ENCODE measurements at regions not wholly inside any gene's neighbourhood (a gene's known extent, or its start where the extent isn't known, plus 50 kb on each side); places are given as distances from the start of the nearest gene placed in this dataset.

- H3K27ac ChIP-seq (ENCODE audit: low read length), result no peak overlapping the region
- peaks cover 9% of the 10 kb centered on the region for H3K4me1 ChIP-seq (ENCODE audit: insufficient read depth, low read length)
- no peaks in the 10 kb centered on the region for H3K36me3 ChIP-seq (ENCODE audit: insufficient read depth, low read depth, low read length)
- H3K4me3 ChIP-seq (ENCODE audit: low read length), result peak overlapping the region; percentile 56; the same call in 1 of the 2 replicates
- H3K27me3 ChIP-seq (ENCODE audit: insufficient read depth, low read length), result peaks cover 95% of the 10 kb centered on the region
- H3K9me3 ChIP-seq (ENCODE audit: insufficient read depth, low read depth, low read length), result no peaks in the 10 kb centered on the region
- H3K9ac ChIP-seq (ENCODE audit: low read depth, low read length), result peak overlapping the region; percentile 18; the same call in 1 of the 2 replicates
These were observed 58.7 kb upstream of the DLX4 start for GRCh38 chr17:49910094-49910857.

GRCh38 chr17:49910858-49911204 is 58.2 kb upstream of the DLX4 start:
- H3K27me3 ChIP-seq (ENCODE audit: insufficient read depth, low read length), result peaks cover 97% of the 10 kb centered on the region
- H3K4me1 ChIP-seq (ENCODE audit: insufficient read depth, low read length), result peaks cover 15% of the 10 kb centered on the region
- no peaks in the 10 kb centered on the region for H3K9me3 ChIP-seq (ENCODE audit: insufficient read depth, low read depth, low read length)
- H3K9ac ChIP-seq (ENCODE audit: low read depth, low read length), result 0 out of 2 replicates have a peak overlapping the region, but pooled peaks have one; percentile 18
- peak overlapping the region; percentile 56; the same call in 1 of the 2 replicates for H3K4me3 ChIP-seq (ENCODE audit: low read length)
- no peak overlapping the region for H3K27ac ChIP-seq (ENCODE audit: low read length)
- H3K36me3 ChIP-seq (ENCODE audit: insufficient read depth, low read depth, low read length), result no peaks in the 10 kb centered on the region

DNA sequence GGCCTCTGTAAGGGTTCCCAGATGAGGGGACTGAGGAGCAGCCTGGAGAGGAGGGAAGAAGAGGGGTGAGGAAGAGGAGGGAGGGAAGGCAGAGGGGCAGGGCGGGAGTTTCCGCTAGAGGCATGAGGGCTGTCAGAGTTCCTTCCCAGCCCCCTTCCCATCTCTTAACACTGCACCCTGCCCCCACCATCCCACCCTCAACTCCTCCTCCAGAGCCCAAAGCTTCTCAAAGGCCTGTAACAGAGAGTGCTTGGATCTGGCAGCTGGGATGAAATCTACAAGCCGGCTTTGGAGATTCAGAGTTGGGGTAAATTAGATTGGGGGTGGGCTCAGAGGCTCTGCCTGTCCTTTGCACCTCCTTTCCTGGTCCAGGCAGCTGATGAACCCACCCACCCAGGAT is 57.3 kb upstream of the DLX4 start:
- Histone ChIP-seq H3K4me3 (ENCODE audit: low read length) (no peak overlapping the region), H3K27ac (ENCODE audit: low read length) (no peak overlapping the region), H3K4me1 (ENCODE audit: insufficient read depth, low read length) (peaks cover 19% of the 10 kb centered on the region), H3K9ac (ENCODE audit: low read depth, low read length) (no peak overlapping the region), H3K9me3 (ENCODE audit: insufficient read depth, low read depth, low read length) (no peaks in the 10 kb centered on the region), H3K27me3 (ENCODE audit: insufficient read depth, low read length) (peaks cover 100% of the 10 kb centered on the region), H3K36me3 (ENCODE audit: insufficient read depth, low read depth, low read length) (no peaks in the 10 kb centered on the region)

DNA sequence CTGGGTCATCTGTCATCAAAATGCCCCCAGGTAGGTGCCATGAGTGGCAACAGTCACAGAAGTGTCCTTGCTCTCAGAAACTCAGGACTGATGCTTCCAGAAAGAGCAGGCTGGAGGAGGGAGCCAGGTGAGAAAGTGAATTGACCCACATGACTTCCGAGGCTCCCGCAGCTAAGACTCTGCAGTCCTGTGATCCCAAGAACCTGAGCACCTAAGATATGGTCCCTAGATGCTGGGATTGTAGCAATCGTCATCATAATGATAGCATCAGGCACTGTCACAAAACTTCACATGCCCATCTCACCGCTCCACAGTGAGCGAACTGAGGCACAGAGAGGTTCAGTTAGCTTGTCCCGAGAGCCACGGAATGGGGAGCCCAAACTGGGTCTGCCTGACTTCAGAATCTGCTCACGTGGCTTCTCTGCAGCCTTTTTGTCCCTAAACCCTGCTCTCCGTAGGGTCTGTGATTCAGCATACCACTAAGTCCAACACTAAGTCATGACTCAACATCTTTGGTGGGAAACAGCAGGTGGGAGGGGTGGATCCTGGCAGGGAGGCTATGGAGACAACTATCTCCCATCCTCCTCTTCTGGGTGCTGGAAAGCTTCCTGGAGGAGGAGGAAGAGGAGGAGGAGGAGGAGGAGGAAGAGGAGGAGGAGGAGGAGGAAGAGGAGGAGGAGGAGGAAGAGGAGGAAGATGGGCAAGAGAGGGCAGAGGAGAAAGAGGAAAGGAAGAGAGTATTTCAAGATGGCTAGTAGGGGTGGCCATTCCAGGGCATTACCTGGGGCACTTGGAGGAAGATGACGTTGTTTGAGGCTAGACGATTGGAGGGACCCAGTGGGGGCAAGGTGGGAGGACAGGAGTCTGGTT is 55.5 kb upstream of the DLX4 start:
- H3K27me3 ChIP-seq (ENCODE audit: insufficient read depth, low read length), result peaks cover 85% of the 10 kb centered on the region

DNA sequence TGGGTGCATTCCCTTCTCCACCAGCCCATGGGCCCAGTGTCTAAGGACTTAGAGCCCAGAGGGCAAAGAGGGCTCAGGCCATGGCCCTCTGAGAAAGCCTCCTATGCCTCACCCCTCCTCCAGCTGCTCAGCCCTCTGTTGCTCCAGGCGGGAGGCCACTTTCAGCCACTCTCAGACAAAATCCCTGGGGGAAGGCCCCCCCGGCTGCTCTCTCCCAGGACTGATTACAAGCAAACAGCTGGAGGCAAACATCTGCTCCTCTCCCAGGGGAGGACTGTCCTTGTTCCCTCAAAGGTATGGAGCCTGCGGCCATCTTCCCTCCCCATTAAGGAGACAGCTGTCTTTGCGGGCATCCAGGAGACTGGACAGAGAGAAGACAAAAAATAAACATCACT is 54.9 kb upstream of the DLX4 start:
- no peaks in the 10 kb centered on the region for H3K9me3 ChIP-seq (ENCODE audit: insufficient read depth, low read depth, low read length)
- H3K27ac ChIP-seq (ENCODE audit: low read length), result no peak overlapping the region
- no peak overlapping the region for H3K9ac ChIP-seq (ENCODE audit: low read depth, low read length)
- H3K27me3 ChIP-seq (ENCODE audit: insufficient read depth, low read length), result peaks cover 79% of the 10 kb centered on the region
- no peaks in the 10 kb centered on the region for H3K36me3 ChIP-seq (ENCODE audit: insufficient read depth, low read depth, low read length)
- no peak overlapping the region for H3K4me3 ChIP-seq (ENCODE audit: low read length)
- peaks cover 19% of the 10 kb centered on the region for H3K4me1 ChIP-seq (ENCODE audit: insufficient read depth, low read length)

More for the DNA sequence above, 55.5 kb upstream of the DLX4 start:
- Histone ChIP-seq H3K36me3 (ENCODE audit: insufficient read depth, low read depth, low read length) (no peaks in the 10 kb centered on the region), H3K9ac (ENCODE audit: low read depth, low read length) (no peak overlapping the region), H3K9me3 (ENCODE audit: insufficient read depth, low read depth, low read length) (no peaks in the 10 kb centered on the region), H3K4me3 (ENCODE audit: low read length) (no peak overlapping the region), H3K4me1 (ENCODE audit: insufficient read depth, low read length) (peaks cover 19% of the 10 kb centered on the region), H3K27ac (ENCODE audit: low read length) (no peak overlapping the region)

- Histone ChIP-seq H3K4me3 (ENCODE audit: low read length) (no peak overlapping the region), H3K9me3 (ENCODE audit: insufficient read depth, low read depth, low read length) (no peaks in the 10 kb centered on the region), H3K36me3 (ENCODE audit: insufficient read depth, low read depth, low read length) (no peaks in the 10 kb centered on the region), H3K9ac (ENCODE audit: low read depth, low read length) (no peak overlapping the region), H3K27me3 (ENCODE audit: insufficient read depth, low read length) (peaks cover 73% of the 10 kb centered on the region), H3K4me1 (ENCODE audit: insufficient read depth, low read length) (peaks cover 19% of the 10 kb centered on the region), H3K27ac (ENCODE audit: low read length) (no peak overlapping the region)
These were observed 54.3 kb upstream of the DLX4 start for GRCh38 chr17:49914664-49915063.

DNA sequence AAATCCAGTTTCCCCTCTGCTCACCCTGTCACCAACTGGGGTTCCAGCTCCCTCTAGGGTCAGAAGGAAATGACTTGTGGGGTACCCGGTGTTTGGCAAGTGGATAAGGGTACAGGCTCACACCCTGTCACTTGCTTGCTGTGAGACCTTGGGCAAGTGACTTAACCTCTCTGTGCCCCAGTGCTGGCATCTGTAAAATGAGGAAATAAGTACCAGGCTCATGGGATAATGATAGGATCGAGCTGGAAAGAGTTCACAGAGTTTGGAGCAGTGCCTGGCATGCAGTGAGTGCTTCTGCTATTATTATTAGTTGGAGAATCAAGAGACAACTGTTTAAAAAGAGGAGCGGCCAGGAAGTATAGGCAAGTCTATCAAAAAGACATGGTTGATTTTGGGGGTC is 53.7 kb upstream of the DLX4 start:
- no peaks in the 10 kb centered on the region for H3K36me3 ChIP-seq (ENCODE audit: insufficient read depth, low read depth, low read length)
- peaks cover 19% of the 10 kb centered on the region for H3K4me1 ChIP-seq (ENCODE audit: insufficient read depth, low read length)
- H3K27me3 ChIP-seq (ENCODE audit: insufficient read depth, low read length), result peaks cover 67% of the 10 kb centered on the region
- no peak overlapping the region for H3K9ac ChIP-seq (ENCODE audit: low read depth, low read length)
- no peaks in the 10 kb centered on the region for H3K9me3 ChIP-seq (ENCODE audit: insufficient read depth, low read depth, low read length)
- H3K4me3 ChIP-seq (ENCODE audit: low read length), result no peak overlapping the region
- H3K27ac ChIP-seq (ENCODE audit: low read length), result no peak overlapping the region

- peaks cover 19% of the 10 kb centered on the region for H3K4me1 ChIP-seq (ENCODE audit: insufficient read depth, low read length)
- no peaks in the 10 kb centered on the region for H3K36me3 ChIP-seq (ENCODE audit: insufficient read depth, low read depth, low read length)
- H3K4me3 ChIP-seq (ENCODE audit: low read length), result peak overlapping the region; percentile 15; the same call in 1 of the 2 replicates
- H3K9me3 ChIP-seq (ENCODE audit: insufficient read depth, low read depth, low read length), result no peaks in the 10 kb centered on the region
- H3K9ac ChIP-seq (ENCODE audit: low read depth, low read length), result no peak overlapping the region
- no peak overlapping the region for H3K27ac ChIP-seq (ENCODE audit: low read length)
- H3K27me3 ChIP-seq (ENCODE audit: insufficient read depth, low read length), result peaks cover 63% of the 10 kb centered on the region
These were observed 53.3 kb upstream of the DLX4 start for GRCh38 chr17:49915670-49916069.

DNA sequence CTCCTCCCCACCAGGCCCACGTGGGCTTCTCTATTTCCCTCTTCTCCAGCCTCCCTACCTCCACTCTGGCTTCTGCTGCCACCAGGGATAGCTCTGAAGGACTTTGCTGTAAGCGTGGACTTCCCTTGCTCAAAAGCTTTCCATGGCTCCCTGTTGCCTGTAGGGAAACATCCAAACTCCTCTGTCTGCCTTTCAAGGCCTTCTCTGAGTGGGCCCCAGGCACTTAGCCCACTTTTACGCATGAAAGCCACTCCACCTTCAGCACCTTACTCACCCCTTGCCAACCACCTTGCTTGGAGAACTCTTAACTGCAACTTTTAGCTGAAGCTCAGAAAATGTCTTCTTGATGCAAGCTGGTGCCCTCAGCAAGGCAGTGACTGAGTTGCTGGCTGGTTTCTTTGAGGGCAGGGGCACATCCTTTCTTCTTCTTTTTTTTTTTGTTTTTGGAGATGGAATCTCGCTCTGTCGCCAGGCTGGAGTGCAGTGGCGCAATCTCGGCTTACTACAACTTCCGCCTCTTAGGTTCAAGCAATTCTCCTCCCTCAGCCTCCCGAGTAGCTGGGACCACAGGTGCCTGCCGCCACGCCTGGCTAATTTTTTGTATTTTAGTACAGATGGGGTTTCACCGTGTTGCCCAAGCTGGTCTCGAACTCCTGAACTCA is 52.0 kb upstream of the DLX4 start:
- no peak overlapping the region for H3K27ac ChIP-seq (ENCODE audit: low read length)
- no peak overlapping the region for H3K9ac ChIP-seq (ENCODE audit: low read depth, low read length)
- no peak overlapping the region for H3K4me3 ChIP-seq (ENCODE audit: low read length)
- no peaks in the 10 kb centered on the region for H3K9me3 ChIP-seq (ENCODE audit: insufficient read depth, low read depth, low read length)
- H3K4me1 ChIP-seq (ENCODE audit: insufficient read depth, low read length), result peaks cover 16% of the 10 kb centered on the region
- no peaks in the 10 kb centered on the region for H3K36me3 ChIP-seq (ENCODE audit: insufficient read depth, low read depth, low read length)
- H3K27me3 ChIP-seq (ENCODE audit: insufficient read depth, low read length), result peaks cover 50% of the 10 kb centered on the region

DNA sequence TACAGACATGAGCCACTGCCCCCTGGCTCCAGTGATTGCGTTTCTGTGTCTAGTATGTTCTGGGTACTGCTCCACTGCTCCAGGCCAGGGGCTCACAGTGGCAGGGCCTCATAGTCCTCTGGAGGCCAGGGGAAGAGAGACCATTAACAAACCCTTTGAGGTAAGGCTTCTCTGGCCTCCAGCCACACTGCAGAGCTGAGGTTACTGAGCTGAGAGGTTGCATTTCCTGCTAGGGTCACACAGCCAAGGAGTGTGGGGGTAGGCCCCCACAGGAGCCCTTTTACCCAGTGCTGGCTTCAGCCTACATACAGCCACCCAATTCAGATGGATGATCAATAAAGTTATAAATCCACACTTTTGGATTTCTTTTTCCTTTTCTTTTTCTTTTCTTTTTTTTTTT is 50.4 kb upstream of the DLX4 start:
- Histone ChIP-seq H3K36me3 (ENCODE audit: insufficient read depth, low read depth, low read length) (no peaks in the 10 kb centered on the region), H3K4me1 (ENCODE audit: insufficient read depth, low read length) (peaks cover 16% of the 10 kb centered on the region), H3K27me3 (ENCODE audit: insufficient read depth, low read length) (peaks cover 34% of the 10 kb centered on the region)

More for the DNA sequence above, 50.4 kb upstream of the DLX4 start:
- no peak overlapping the region for H3K27ac ChIP-seq (ENCODE audit: low read length)
- H3K4me3 ChIP-seq (ENCODE audit: low read length), result no peak overlapping the region
- no peaks in the 10 kb centered on the region for H3K9me3 ChIP-seq (ENCODE audit: insufficient read depth, low read depth, low read length)
- no peak overlapping the region for H3K9ac ChIP-seq (ENCODE audit: low read depth, low read length)
